Kidney glomerular epithelial cell (primary cell): ENCODE measurements at regions not wholly inside any gene's neighbourhood (a gene's known extent, or its start where the extent isn't known, plus 50 kb on each side); places are given as distances from the start of the nearest gene placed in this dataset.
"Not testable (repeated sequence)": the region's sequence is repeated elsewhere in the genome, so short reads cannot be mapped to it uniquely, and the experiment has no call there.

Experiments used
- DNase-seq: peaks from one replicate; lab custom pipeline; 2025; lab: John Stamatoyannopoulos, UW

DNA sequence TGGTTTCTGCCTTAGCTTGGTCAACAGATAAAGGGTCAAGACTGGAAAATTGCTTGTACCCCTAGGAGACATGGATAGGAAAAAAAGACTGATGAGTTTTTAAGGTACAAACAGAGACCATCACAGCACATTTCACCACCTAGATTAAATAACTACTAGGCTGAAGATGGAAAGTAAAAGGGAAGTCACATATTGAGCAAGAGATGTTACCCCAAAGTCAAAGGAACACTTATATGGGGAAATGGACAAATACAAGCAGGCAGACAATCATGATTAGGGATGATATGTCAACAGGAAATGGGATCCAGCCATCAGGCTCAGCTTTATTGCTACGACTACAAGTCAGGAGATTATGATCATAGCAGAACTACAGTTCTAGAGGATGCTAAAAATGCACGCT lies 1643.1 kb upstream of the CELF4 start:
- no peak for DNase-seq

DNA sequence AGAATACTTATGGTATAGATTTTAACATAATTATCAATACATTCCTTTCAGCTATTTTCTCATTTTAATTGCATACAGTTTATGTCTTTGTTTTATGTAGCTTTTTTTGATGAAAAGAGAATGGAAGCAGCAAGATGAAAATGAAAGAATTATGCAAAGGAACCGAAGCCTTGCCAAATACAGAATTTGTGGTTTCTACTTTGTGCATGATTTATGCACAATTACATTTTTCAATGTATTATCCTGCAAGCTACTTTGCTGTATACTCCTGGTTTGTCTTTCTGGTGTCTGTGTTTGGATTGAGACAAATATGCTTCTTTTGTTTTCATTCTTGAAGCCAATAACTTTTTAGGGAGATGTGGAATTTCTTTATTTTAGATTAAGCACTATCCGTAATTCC lies 1642.6 kb upstream of the CELF4 start:
- no peak for DNase-seq

- not testable (repeated sequence) for DNase-seq
Measured at GRCh38 chr18:39206398-39207103, 1641.0 kb upstream of the CELF4 start.

GRCh38 chr18:39205565-39206195 lies 1640.1 kb upstream of the CELF4 start:
- no peak for DNase-seq

- DNase-seq = no peak
Measured at GRCh38 chr18:39200153-39200552, 1634.6 kb upstream of the CELF4 start.

- DNase-seq = no peak
Measured at GRCh38 chr18:39199231-39199855, 1633.7 kb upstream of the CELF4 start.

DNA sequence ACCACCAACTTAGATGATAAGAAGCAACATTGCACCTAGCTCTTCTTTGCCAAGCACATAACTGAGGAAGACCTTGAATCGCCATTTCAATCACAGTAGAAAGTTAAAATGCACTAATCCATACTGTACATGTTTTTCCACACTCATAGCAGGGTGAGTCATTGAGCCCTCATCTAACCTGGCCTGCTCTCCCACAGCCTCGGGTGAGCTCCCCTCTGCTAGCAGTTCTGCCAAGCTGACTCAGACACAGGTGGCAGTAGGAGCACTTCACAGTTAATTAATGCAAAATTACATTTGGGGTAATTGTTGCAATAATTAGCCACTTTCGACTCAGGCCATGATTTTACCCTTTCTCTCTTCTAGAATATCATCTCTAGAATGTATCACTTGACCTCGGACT lies 1632.8 kb upstream of the CELF4 start:
- DNase-seq = peak; percentile 25

DNA sequence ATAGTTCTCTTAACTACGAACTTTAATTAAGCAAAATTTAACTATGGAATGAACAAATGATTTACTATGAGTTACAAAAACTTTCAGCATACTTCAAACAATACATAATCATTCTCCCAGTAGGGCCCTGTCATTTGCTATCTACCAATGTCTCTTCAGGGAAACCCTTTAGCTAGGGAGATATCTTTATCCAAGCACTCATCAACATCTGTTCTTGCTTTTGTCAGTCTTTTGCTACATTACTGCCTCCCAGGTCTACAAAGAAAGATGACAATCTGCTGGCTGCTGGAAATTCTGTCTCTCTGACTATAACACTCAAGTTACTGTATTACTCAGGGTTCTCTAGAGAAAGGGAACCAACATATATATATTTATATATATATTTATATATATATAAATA lies 1626.3 kb upstream of the CELF4 start:
- DNase-seq = no peak

- DNase-seq = no peak
Measured at GRCh38 chr18:39191058-39191457, 1625.5 kb upstream of the CELF4 start.

- DNase-seq = no peak
Measured at GRCh38 chr18:39190508-39190907, 1624.9 kb upstream of the CELF4 start.

GRCh38 chr18:39188278-39188677 lies 1622.7 kb upstream of the CELF4 start:
- DNase-seq = no peak

DNA sequence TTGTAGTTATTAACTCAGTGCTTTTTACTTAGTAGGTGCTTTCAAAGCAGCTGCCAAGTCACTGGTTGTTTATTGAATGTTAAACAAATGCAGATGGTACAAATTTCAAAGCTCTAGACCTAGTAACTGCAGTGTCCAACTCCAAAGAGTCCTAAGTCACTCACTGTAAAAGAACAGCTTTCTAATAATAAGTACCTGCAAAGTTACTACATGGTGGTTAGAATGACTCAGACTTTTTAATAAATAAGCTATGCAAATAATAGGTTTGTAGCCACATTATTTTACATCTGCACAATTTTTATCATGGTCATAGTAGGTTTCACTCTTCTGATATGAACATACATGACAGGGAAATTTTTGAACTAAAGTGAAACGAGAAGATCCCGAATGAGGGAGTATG lies 1620.4 kb upstream of the CELF4 start:
- no peak for DNase-seq

DNA sequence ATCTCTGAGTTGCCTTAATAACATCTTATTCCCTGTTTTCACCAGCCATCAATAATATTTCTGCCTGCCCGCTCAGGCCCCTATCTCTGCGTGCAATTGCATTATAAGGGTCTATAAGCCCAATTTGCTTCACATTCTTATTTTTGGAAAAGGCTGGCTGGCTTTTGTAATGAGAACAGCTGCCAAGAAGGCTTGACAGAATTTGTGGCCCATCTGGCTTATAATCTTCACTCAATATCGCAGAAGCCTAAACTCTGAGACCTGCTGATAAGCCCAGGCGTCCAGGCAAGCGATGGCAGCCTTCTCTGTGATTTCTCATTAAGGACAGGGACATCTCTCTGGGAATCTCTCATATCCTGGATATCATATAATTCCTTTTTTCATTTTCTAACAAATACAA lies 1618.6 kb upstream of the CELF4 start:
- no peak for DNase-seq

GRCh38 chr18:39178166-39178565 lies 1612.6 kb upstream of the CELF4 start:
- DNase-seq = no peak

GRCh38 chr18:39172695-39173421 lies 1607.3 kb upstream of the CELF4 start:
- DNase-seq = peak; percentile 5

- DNase-seq = no peak
Measured at GRCh38 chr18:39168723-39169122, 1603.1 kb upstream of the CELF4 start.

GRCh38 chr18:39167990-39168389 lies 1602.4 kb upstream of the CELF4 start:
- no peak for DNase-seq

DNA sequence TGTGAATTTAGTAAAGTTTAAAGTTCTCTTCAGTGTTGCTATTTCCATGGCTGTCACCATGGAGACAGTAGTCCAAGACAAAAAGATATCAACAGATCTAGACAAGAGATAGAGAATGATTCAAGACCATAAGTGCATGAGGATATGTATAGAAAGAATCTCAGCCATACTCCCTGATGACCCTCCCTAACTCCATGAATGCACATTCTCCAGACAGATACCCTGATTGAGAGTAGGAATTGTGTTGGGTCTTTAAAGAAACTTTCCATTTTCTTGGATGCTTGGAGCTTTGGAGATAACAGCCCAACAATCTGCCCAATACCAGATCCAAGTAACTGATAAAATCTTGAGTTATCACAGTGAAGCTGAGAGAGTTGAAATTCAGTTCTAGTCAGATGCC lies 1601.2 kb upstream of the CELF4 start:
- no peak for DNase-seq

DNA sequence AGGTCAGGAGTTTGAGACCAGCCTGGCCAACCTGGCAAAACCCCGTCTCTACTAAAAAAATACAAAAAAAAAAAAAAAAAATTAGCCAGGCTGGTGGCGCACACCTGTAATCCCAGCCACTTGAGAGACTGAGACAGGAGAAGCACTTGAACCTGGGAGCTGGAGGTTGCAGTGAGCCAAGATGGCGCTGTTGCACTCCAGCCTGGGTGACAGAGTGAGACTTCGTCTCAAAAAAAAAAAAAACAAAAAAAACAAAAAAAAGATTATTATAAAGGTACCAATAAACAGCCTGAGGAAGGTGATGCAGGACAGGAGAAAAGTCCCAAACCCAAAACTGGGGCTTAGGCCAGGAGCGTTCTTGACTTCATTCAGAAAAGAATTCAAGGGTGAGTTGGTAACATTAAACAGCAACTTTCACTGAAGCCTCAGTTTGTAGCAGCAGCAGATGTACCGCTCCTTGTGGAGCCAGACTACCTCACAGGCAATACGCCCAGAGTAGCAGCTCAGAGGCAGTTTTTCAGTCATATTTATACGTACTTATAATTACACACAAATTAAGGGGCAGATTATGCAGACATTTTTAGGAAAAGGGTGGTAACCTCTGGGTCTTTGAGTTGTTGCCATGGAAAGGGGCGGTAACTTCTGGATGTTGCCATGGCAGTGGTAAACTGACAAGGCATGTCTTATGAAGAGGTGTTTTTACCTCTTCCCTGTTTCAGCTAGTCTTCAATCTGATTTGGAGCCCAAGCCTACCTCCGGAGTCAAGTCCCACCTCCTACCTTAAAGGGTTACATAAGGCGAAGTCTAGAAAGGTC lies 1596.6 kb upstream of the CELF4 start:
- no peak for DNase-seq

- DNase-seq = no peak
Measured at GRCh38 chr18:39149211-39149806, 1583.7 kb upstream of the CELF4 start.

DNA sequence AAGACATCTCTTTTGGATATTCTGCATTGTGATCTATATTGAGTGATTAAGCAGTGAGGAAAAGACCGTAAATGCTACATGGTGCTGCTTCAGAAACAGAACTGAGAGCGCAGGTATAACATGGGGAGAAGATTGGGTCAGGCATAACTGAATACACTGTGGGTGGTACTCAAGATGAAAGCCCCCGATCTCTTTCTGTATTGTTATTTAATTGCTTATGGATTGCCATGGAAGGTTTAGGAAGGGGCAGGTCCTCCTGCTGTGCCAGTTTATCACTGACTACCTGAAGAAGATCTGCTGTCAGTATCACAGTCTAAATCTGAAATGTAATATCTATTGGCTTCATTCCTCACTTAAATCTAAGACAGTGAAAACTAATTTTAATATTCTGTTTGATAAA lies 1568.7 kb upstream of the CELF4 start:
- no peak for DNase-seq

DNA sequence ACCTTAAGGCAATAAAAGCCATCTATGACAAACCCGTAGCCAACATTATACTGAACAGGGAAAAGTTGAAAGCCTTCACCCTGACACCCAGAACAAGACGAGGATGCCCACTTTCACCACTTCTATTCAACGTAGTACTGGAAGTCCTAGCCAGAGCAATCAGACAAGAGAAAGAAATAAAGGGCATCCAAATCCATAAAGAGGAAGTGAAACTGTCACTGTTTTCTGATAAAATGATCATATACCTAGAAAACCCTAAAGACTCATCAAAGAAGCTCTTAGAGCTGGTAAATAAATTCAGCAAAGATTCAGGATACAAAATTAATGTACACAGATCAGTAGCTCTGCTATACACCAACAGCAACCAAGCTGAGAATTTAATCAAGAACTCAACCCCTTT lies 1561.9 kb upstream of the CELF4 start:
- DNase-seq = not testable (repeated sequence)
